Upper lobe of right lung (tissue), 1 donor: ENCODE measurements at regions not wholly inside any gene's neighbourhood (a gene's known extent, or its start where the extent isn't known, plus 50 kb on each side); places are given as distances from the start of the nearest gene placed in this dataset.
"Not testable (repeated sequence)": the region's sequence is repeated elsewhere in the genome, so short reads cannot be mapped to it uniquely, and the experiment has no call there.

Source experiments
- ATAC-seq: fragments of 200-7000 bp; cut with Tn5 transposase; one replicate; pipeline ENCODE4 v1.9.1; 2020; ENCODE audit warnings: mild to moderate bottlenecking, moderate library complexity
- DNase-seq: peaks from one replicate; pipeline ENCODE4 v3.0.0-alpha.2; 2020
- H3K27ac ChIP-seq: fragments of 200-600 bp; one replicate; pipeline ENCODE4 v1.8.0; 2022
- H3K27me3 ChIP-seq: fragments of 200-600 bp; one replicate; pipeline ENCODE4 v1.8.0; 2022; ENCODE audit warnings: mild to moderate bottlenecking
- H3K36me3 ChIP-seq: fragments of 200-600 bp; one replicate; pipeline ENCODE4 v1.8.0; 2022
- H3K4me1 ChIP-seq: fragments of 200-600 bp; one replicate; pipeline ENCODE4 v1.8.0; 2022
- H3K4me3 ChIP-seq: fragments of 200-600 bp; one replicate; pipeline ENCODE4 v1.8.0; 2022; ENCODE audit warnings: mild to moderate bottlenecking
- H3K9me3 ChIP-seq: fragments of 200-600 bp; one replicate; pipeline ENCODE4 v1.8.0; 2022
- intact Hi-C: fragments of 100-400 bp; cut with DNase I; formaldehyde crosslinking; loops from one replicate; pipeline ENCODE4 v1.11.0; 2022
- TF ChIP-seq, protein P1 (sequence below): fragments of 200-600 bp; IDR thresholded peaks from one replicate; pipeline ENCODE4 v1.8.0; 2022; ENCODE audit warnings: antibody characterized with exemption
- donor health status: DM: no; HTN: yes; CAD: no; lungs with severe emphysema.

DNA sequence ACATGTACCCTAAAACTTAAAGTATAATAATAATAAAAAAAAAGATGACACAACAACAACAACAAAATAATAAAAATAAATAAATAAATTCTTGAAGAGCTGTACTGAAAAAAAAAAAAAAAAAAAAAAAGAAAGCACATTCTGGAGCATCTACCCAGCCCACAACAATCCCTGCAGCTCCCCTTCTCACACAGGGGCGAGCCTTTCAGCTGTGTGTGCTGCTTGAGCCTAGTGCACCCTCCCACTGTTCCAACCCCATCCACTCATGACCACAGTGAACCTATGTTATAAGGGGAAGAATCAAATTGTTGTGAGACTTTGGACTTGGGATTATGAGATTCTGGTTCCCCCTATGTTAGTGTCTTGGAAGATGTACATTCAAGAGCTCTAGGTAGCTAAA lies 161.5 kb upstream of the JADE1 start:
- TF ChIP-seq, protein P1, sequence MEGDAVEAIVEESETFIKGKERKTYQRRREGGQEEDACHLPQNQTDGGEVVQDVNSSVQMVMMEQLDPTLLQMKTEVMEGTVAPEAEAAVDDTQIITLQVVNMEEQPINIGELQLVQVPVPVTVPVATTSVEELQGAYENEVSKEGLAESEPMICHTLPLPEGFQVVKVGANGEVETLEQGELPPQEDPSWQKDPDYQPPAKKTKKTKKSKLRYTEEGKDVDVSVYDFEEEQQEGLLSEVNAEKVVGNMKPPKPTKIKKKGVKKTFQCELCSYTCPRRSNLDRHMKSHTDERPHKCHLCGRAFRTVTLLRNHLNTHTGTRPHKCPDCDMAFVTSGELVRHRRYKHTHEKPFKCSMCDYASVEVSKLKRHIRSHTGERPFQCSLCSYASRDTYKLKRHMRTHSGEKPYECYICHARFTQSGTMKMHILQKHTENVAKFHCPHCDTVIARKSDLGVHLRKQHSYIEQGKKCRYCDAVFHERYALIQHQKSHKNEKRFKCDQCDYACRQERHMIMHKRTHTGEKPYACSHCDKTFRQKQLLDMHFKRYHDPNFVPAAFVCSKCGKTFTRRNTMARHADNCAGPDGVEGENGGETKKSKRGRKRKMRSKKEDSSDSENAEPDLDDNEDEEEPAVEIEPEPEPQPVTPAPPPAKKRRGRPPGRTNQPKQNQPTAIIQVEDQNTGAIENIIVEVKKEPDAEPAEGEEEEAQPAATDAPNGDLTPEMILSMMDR, result no peak
- no peaks in the 10 kb centered on the region for H3K9me3 ChIP-seq
- intact Hi-C loops, result no loop called here
- no peaks in the 10 kb centered on the region for H3K27me3 ChIP-seq
- no peaks in the 10 kb centered on the region for H3K4me1 ChIP-seq
- H3K27ac ChIP-seq, result no peak overlapping the region
- no peak overlapping the region for H3K4me3 ChIP-seq
- no peaks in the 10 kb centered on the region for H3K36me3 ChIP-seq
- DNase-seq, result no peak
- no peak for ATAC-seq

DNA sequence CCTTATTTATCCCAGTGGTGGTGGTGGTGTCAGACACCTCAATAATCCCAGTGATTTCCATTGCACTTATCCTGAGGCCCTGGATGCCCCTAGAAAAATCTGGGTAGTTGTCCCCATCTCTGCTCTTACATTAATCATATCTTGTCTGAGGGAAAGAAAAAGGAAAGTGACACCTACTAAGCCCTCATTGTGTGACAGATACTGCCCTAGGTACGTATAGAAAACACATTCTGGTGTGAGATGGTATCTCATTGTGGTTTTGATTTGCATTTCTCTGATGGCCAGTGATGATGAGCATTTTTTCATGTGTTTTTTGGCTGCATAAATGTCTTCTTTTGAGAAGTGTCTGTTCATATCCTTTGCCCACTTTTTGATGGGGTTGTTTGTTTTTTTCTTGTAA lies 162.6 kb upstream of the JADE1 start:
- H3K27ac ChIP-seq, DNase-seq, intact Hi-C loops, H3K27me3 ChIP-seq, H3K4me3 ChIP-seq, H3K4me1 ChIP-seq, H3K36me3 ChIP-seq, ATAC-seq, H3K9me3 ChIP-seq: not testable (repeated sequence)

DNA sequence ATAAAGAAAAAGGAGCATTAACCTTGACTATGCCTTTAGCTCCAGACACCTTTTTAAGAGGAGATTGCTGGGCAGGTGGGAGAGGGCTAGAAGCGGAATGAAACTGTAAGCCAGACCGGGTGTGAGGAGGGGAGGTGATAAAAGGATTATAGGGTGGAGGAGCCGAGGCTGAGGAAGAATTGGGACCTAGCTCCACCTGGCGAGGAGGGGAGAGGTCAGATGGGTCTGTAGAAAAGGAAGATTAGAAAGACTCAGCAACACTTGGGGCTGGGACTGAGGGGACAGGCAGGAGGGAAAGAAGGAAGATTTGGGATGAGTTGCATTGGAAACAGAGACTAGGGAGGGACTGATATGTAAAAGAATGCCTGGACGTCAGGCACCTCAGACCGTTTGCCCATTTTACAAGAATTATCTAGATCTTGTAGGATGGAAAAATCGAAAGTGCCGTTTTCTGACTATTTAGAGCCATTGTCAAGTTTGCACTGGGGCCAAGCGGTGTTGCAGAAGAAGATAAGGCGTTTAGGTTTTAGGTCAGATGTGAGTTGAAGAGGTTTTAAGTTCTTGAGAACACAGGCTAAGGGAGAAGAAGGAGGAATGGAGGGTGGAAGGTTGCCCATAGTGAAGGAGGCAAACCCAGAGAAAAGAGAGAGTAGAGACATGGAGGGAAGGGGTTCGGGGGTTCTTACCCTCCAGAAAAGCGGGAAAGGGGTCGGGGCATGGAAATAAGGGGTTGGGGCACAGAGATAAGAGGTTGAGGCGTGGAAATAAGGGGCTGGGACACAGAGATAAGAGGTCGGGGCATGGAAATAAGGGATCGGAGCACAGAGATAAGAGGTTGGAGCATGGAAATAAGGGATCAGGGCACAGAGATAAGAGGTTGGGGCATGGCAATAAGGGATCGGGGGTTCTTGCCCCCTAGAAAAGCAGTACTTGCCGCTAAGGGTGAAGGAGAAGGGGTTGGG lies 164.5 kb upstream of the JADE1 start:
- DNase-seq, H3K4me3 ChIP-seq, H3K27me3 ChIP-seq, H3K36me3 ChIP-seq, ATAC-seq, H3K9me3 ChIP-seq, intact Hi-C loops, H3K4me1 ChIP-seq, H3K27ac ChIP-seq: not testable (repeated sequence)

DNA sequence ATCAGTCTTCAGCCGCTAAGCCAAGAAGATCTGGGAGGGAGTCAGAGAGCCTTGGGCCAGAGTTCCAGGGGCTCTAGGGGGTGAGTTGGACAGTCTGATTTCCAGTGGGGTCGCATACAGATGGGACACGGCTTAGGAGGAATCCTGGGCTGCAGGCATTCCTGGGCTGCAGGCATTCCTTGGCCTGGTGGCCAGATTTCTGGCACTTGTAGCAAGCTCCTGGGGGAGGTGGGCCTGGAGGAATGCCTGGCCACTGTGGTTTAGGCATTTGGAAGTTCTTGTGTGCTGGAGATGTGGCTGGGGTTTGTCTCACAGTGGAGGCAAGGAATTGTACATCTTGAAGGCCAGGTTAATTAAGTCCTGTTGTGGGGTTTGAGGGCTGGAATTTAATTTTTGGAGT lies 165.4 kb upstream of the JADE1 start:
- H3K36me3 ChIP-seq, H3K4me1 ChIP-seq, DNase-seq, H3K4me3 ChIP-seq, H3K9me3 ChIP-seq, H3K27me3 ChIP-seq, H3K27ac ChIP-seq, ATAC-seq, intact Hi-C loops: not testable (repeated sequence)

DNA sequence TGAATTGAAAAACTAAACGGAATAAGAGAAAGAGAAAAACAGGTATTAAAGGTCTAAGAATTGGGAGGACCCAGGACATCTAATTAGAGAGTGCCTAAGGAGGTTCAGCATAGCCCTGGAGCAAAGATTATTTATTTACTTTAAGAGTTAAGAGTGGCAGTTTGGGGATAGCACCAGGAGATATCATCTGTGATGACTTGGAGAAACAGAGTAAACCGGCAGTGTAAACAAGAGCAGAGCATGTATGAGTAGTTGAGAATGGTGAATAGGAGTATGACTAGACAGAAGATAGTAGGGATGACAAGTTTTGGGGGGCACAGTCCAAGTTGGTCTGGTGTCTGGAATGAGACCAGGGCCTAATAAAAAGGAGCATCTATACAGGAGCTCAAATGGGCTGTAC lies 167.9 kb upstream of the JADE1 start:
- H3K27ac ChIP-seq, ATAC-seq, H3K4me1 ChIP-seq, H3K27me3 ChIP-seq, H3K4me3 ChIP-seq, DNase-seq, intact Hi-C loops, H3K36me3 ChIP-seq, H3K9me3 ChIP-seq: not testable (repeated sequence)

DNA sequence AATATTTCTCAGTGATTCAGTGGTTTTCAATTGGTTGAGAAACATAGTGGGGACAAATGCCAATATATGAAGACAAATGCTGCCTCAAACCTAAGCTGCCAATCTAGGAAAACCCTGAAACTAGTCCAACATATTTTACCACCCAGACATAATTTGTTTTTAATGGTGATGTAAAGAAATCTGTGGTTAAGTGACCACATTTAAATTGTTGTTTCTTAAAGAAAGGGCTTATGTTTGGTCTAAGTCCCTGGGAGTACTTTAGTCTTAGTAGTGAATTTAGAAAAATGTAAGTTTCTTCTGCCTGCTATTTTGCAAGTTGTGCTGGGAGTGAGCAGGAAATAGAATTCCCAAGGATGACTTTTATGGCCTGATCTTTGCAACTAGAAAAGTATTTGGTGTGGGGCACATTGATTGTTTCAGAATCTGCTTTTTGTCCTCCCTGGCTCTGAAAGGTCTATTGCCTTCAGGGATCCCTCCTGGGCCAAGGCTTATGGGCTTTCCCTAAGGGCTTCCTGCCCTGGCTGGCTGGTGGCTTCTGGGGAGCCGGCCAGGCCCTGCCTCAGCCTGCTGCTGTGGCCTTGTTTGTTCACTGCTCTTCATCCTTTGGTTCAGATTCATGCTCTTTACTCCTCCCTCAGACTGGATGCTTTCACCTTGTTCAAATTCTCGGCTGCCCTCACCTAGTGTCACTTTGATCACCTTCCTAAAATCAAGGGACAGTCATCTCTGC lies 169.8 kb upstream of the JADE1 start:
- DNase-seq (no peak), ATAC-seq (no peak)
- H3K4me3 ChIP-seq, result no peak overlapping the region
- no peaks in the 10 kb centered on the region for H3K4me1 ChIP-seq
- no peak overlapping the region for H3K27ac ChIP-seq
- no peaks in the 10 kb centered on the region for H3K27me3 ChIP-seq
- intact Hi-C loops, result no loop called here
- H3K36me3 ChIP-seq, result no peaks in the 10 kb centered on the region
- TF ChIP-seq, protein P1, result no peak
- H3K9me3 ChIP-seq, result no peaks in the 10 kb centered on the region

DNA sequence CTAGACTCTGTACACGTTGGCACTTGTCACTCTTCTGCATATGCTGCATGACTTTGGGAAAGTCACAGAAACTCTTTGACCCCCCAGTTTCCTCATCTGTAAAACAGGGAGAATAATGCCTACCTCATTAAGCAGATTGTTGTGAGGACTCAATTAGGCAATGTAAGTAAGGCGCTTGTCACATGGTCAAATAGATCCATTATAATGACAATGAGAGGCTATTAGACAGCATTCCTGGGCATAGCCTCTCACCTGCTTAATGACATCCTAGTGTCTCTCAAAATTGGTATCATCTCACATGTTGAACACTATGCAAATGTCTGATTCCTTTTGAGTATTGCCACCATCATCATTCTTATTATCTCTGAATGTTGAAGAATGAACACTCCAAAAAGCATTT lies 172.6 kb upstream of the JADE1 start:
- Histone ChIP-seq H3K4me3 (no peak overlapping the region), H3K27ac (no peak overlapping the region), H3K4me1 (no peaks in the 10 kb centered on the region), H3K27me3 (no peaks in the 10 kb centered on the region), H3K9me3 (no peaks in the 10 kb centered on the region), H3K36me3 (no peaks in the 10 kb centered on the region)
- DNase-seq (no peak), ATAC-seq (no peak)
- TF ChIP-seq, protein P1, result no peak
- intact Hi-C loops, result no loop called here
